Stomach (tissue), 8 donors: ENCODE measurements at regions not wholly inside any gene's neighbourhood (a gene's known extent, or its start where the extent isn't known, plus 50 kb on each side); places are given as distances from the start of the nearest gene placed in this dataset.
"Not testable (repeated sequence)": the region's sequence is repeated elsewhere in the genome, so short reads cannot be mapped to it uniquely, and the experiment has no call there.

ENCODE experiments used
- DNase-seq, 2 donors: peaks; one replicate each; pipeline versions ENCODE4 v3.0.0 to v3.0.0-alpha.2; 2013 to 2019
- H3K27ac ChIP-seq, 5 donors: fragments of 200-600 bp in 4 of 5; sonication (generic) in 4 of 5; one replicate each; pipeline ENCODE4 v1.5.1; 2013 to 2019; ENCODE audit warnings: mild to moderate bottlenecking in 1 of 5, moderate library complexity in 1 of 5
- H3K27me3 ChIP-seq, 3 donors: fragments of 200-600 bp; sonication (generic); one replicate each; pipeline ENCODE4 v1.5.1; 2017 to 2019; ENCODE audit warnings: mixed run types in 1 of 3
- H3K36me3 ChIP-seq, 4 donors: fragments of 200-600 bp; sonication (generic); 1 replicate in 3 of 4; 2 replicates in 1 of 4; pipeline ENCODE4 v1.5.1; 2016 to 2019
- H3K4me1 ChIP-seq, 4 donors: fragments of 200-600 bp; sonication (generic); one replicate each; pipeline ENCODE4 v1.5.1; 2016 to 2019
- H3K4me3 ChIP-seq, 4 donors: fragments of 200-600 bp; sonication (generic) in 3 of 4; one replicate each; pipeline ENCODE4 v1.5.1; 2016 to 2019; ENCODE audit warnings: mild to moderate bottlenecking in 1 of 4
- H3K9me3 ChIP-seq, 4 donors: fragments of 200-600 bp; sonication (generic); one replicate each; pipeline ENCODE4 v1.5.1; 2016 to 2019
- EP300 ChIP-seq: sonication (generic); formaldehyde crosslinking; IDR thresholded peaks from one replicate; pipeline ENCODE4 v1.6.1; 2017; ENCODE audit warnings: antibody characterized with exemption
- POLR2A ChIP-seq, 4 donors: fragments of 450-650 bp; IDR thresholded peaks; one replicate each; pipeline ENCODE4 v1.6.1; 2016; ENCODE audit warnings: antibody characterized with exemption in 4 of 4, control low read depth in 2 of 4, mild to moderate bottlenecking in 1 of 4, moderate library complexity in 1 of 4
- POLR2AphosphoS5 ChIP-seq, 3 donors: sonication (generic); formaldehyde crosslinking; IDR thresholded peaks; one replicate each; pipeline ENCODE4 v1.6.1; 2016; ENCODE audit warnings: antibody characterized with exemption in 3 of 3
- WGBS, 5 donors: extraction: QIAGEN DNeasy Blood & Tissue Kit in 3 of 5; methylation state at CpG; one replicate each; pipeline versions ENCODE4 v1.1.5 to v1.1.7; 2013 to 2018; 5-methylcytosine and 5-hydroxymethylcytosine counted together
- intact Hi-C: fragments of 100-400 bp; cut with DNase I; formaldehyde crosslinking; loops from one replicate; pipeline ENCODE4 v1.15.1; 2023; ENCODE audit warnings: low total_unique reads
- TF ChIP-seq, protein P1 (sequence below), 7 experiments: fragments of 450-650 bp in 4 of 7; fragments of 200-600 bp in 3 of 7; sonication (generic) in 3 of 7; IDR thresholded peaks; one replicate each; pipeline ENCODE4 v1.5.1; 2016 to 2019; ENCODE audit warnings: antibody characterized with exemption in 7 of 7, control low read depth in 2 of 7, mild to moderate bottlenecking in 1 of 7
- donor health status: healthy with polysubstance abuse.
- donor health status: Bipolar disorder and iron deficiency.
- donor health status: healthy.

DNA sequence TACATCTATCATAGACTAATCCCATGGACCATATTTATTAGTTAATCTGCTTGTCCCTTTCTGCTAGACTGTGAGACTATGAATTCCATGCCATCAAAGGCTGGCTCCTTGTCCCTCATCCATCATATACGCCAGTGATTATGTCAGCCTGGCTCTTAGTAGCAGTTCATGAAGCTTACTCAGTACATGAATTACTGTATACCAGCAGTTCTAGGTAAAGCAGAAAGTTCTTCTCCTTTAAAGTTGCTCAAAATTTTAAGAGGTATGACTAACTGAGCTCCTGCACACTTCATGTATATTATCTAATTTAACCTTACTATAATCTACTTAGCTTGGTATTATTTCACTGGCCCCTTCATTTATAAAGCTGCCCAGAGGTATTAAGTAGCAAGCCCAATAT is 190.9 kb upstream of the TBL1XR1 start:
- Histone ChIP-seq H3K9me3 (no peaks in the 10 kb centered on the region), H3K36me3 (no peaks in the 10 kb centered on the region), H3K4me3 (no peak overlapping the region), H3K27ac (no peak overlapping the region), H3K4me1 (no peaks in the 10 kb centered on the region), H3K27me3 (no peaks in the 10 kb centered on the region)
- WGBS, 5 donors: 88 to 100% (median 100%) methylated on average over 1 of the region's 1 CpG
- no peak for DNase-seq
- TF ChIP-seq POLR2AphosphoS5 (IDR thresholded peaks at IDR 0.05): no peak
- no peak for TF ChIP-seq EP300
- TF ChIP-seq POLR2A (IDR thresholded peaks at IDR 0.05): no peak
- TF ChIP-seq, protein P1, sequence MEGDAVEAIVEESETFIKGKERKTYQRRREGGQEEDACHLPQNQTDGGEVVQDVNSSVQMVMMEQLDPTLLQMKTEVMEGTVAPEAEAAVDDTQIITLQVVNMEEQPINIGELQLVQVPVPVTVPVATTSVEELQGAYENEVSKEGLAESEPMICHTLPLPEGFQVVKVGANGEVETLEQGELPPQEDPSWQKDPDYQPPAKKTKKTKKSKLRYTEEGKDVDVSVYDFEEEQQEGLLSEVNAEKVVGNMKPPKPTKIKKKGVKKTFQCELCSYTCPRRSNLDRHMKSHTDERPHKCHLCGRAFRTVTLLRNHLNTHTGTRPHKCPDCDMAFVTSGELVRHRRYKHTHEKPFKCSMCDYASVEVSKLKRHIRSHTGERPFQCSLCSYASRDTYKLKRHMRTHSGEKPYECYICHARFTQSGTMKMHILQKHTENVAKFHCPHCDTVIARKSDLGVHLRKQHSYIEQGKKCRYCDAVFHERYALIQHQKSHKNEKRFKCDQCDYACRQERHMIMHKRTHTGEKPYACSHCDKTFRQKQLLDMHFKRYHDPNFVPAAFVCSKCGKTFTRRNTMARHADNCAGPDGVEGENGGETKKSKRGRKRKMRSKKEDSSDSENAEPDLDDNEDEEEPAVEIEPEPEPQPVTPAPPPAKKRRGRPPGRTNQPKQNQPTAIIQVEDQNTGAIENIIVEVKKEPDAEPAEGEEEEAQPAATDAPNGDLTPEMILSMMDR (IDR thresholded peaks at IDR 0.05): no peak
- intact Hi-C loops: no loop called here

- intact Hi-C loops, DNase-seq, H3K4me1 ChIP-seq, H3K27me3 ChIP-seq, H3K36me3 ChIP-seq, H3K27ac ChIP-seq, H3K9me3 ChIP-seq: not testable (repeated sequence)
- peak overlapping the region; percentile 7 to 31 (median 15) for H3K4me3 ChIP-seq
- WGBS, 5 donors: 32 to 72% (median 51%) methylated on average over 12 to 24 of the region's 33 CpGs
Observed at GRCh38 chr3:177394231-177395024, 197.1 kb upstream of the TBL1XR1 start.

GRCh38 chr3:177396733-177397132 is 199.5 kb upstream of the TBL1XR1 start:
- H3K36me3 ChIP-seq: no peaks in the 10 kb centered on the region
- no peaks in the 10 kb centered on the region for H3K4me1 ChIP-seq
- WGBS, 5 donors: 60 to 68% (median 64%) methylated on average over 4 of the region's 4 CpGs
- no peaks in the 10 kb centered on the region for H3K9me3 ChIP-seq
- intact Hi-C loops: no loop called here
- no peak overlapping the region for H3K27ac ChIP-seq
- H3K4me3 ChIP-seq: no peak overlapping the region
- no peak for TF ChIP-seq POLR2AphosphoS5 (IDR thresholded peaks at IDR 0.05)
- no peak for TF ChIP-seq POLR2A (IDR thresholded peaks at IDR 0.05)
- TF ChIP-seq, protein P1 (IDR thresholded peaks at IDR 0.05): no peak
- no peak for TF ChIP-seq EP300
- DNase-seq: no peak
- H3K27me3 ChIP-seq: no peaks in the 10 kb centered on the region

DNA sequence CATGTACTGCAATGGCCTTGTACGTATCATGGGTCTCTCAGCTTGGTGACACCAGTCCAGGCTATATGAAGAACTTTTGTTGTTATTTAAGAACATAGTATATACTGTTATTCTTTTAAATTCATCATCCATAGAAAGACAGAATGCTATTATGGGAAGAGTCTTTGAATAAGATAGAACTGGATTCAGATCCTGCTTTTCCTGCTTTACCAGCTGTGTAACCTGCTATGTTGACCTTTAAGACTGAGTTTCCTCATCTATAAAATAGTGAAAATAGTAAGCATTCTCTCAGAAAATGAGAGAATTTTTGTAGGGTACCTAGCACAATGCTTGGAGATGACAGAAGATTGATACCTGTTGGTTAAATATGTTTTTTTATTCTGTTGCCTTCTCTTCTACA is 204.1 kb upstream of the TBL1XR1 start:
- Histone ChIP-seq H3K27me3 (no peaks in the 10 kb centered on the region), H3K4me1 (no peaks in the 10 kb centered on the region), H3K27ac (no peak overlapping the region), H3K9me3 (no peaks in the 10 kb centered on the region), H3K4me3 (no peak overlapping the region), H3K36me3 (no peaks in the 10 kb centered on the region)
- TF ChIP-seq, protein P1 (IDR thresholded peaks at IDR 0.05): no peak
- TF ChIP-seq POLR2AphosphoS5 (IDR thresholded peaks at IDR 0.05) (no peak), EP300 (no peak), POLR2A (IDR thresholded peaks at IDR 0.05) (no peak)
- DNase-seq: no peak
- intact Hi-C loops: no loop called here
- 97 to 100% (median 100%) methylated on average over 1 of the region's 1 CpG for WGBS, 5 donors

DNA sequence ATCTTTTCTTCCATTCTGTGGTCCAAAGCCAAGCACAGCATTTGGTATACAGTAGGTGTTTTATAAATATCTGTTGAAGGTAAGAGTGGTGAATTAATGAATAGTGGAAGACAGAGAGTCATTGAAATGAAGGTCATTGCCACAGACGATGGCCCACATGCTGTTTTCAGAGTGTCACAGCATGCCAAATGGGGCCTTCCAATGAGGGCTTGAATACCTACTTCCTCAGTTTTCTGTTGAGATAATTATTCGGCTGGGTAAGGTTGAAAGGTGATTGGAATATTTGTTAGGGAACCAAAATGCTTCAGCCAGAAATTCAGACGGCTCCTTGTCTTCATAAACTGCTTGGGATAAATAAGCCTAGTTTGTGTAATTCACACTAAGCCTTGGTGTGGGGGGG is 205.3 kb upstream of the TBL1XR1 start:
- H3K9me3 ChIP-seq: no peaks in the 10 kb centered on the region
- H3K36me3 ChIP-seq: no peaks in the 10 kb centered on the region
- no peak overlapping the region for H3K4me3 ChIP-seq
- H3K4me1 ChIP-seq: no peaks in the 10 kb centered on the region
- WGBS, 5 donors: 81 to 93% (median 86%) methylated on average over 3 of the region's 3 CpGs
- H3K27ac ChIP-seq: no peak overlapping the region
- intact Hi-C loops: no loop called here
- no peaks in the 10 kb centered on the region for H3K27me3 ChIP-seq
- no peak for DNase-seq
- no peak for TF ChIP-seq POLR2AphosphoS5 (IDR thresholded peaks at IDR 0.05)
- TF ChIP-seq EP300: no peak
- TF ChIP-seq, protein P1 (IDR thresholded peaks at IDR 0.05): no peak
- TF ChIP-seq POLR2A (IDR thresholded peaks at IDR 0.05): no peak
